Activated T-cell treated with anti-CD3 and anti-CD28 coated beads, Interleukin-2, amount 50 U/mL, for 72 hours (primary cell): ENCODE measurements at regions not wholly inside any gene's neighbourhood (a gene's known extent, or its start where the extent isn't known, plus 50 kb on each side); places are given as distances from the start of the nearest gene placed in this dataset.
"Not testable (repeated sequence)": the region's sequence is repeated elsewhere in the genome, so short reads cannot be mapped to it uniquely, and the experiment has no call there.

ENCODE experiments used
- ATAC-seq, 2 donors: fragments of 150-1000 bp; cut with Tn5 transposase; replicated peaks in 1 of 2; 2 replicates each; pipeline ENCODE4 v1.10.0; 2021; ENCODE audit warnings: moderate library complexity in 2 of 2, mild to moderate bottlenecking in 1 of 2
- DNase-seq, 2 donors: peaks; one replicate each; pipeline ENCODE4 v3.0.0; 2021 to 2022; ENCODE audit warnings: mixed read lengths in 1 of 2
- H3K27ac Mint-ChIP-seq: one replicate; pipeline ENCODE4 v1.8.0; 2022; ENCODE audit warnings: mild to moderate bottlenecking, moderate library complexity, mixed read lengths
- H3K27me3 Mint-ChIP-seq: one replicate; pipeline ENCODE4 v1.8.0; 2022; ENCODE audit warnings: low read depth, mixed read lengths
- H3K36me3 Mint-ChIP-seq, 2 donors: one replicate each; pipeline ENCODE4 v1.8.0; 2022; ENCODE audit warnings: mixed read lengths in 2 of 2, mild to moderate bottlenecking in 1 of 2; ENCODE audit not compliant: insufficient read depth in 2 of 2
- H3K4me1 Mint-ChIP-seq: one replicate; pipeline ENCODE4 v1.8.0; 2022; ENCODE audit warnings: low read depth, mixed read lengths
- H3K4me3 Mint-ChIP-seq, 2 donors: one replicate each; pipeline ENCODE4 v1.8.0; 2022; ENCODE audit warnings: mild to moderate bottlenecking in 2 of 2, mixed read lengths in 2 of 2, moderate library complexity in 2 of 2
- H3K9me3 Mint-ChIP-seq, 2 donors: one replicate each; pipeline ENCODE4 v1.8.0; 2022; ENCODE audit warnings: mixed read lengths in 2 of 2

GRCh38 chr7:153122255-153122654 is 362.7 kb downstream of the ACTR3B start:
- H3K9me3 Mint-ChIP-seq = peaks cover 3 to 11% of the 10 kb centered on the region in 2 donors
- not testable (repeated sequence) for ATAC-seq, H3K36me3 Mint-ChIP-seq, H3K27ac Mint-ChIP-seq, H3K4me3 Mint-ChIP-seq, H3K4me1 Mint-ChIP-seq, DNase-seq, H3K27me3 Mint-ChIP-seq

DNA sequence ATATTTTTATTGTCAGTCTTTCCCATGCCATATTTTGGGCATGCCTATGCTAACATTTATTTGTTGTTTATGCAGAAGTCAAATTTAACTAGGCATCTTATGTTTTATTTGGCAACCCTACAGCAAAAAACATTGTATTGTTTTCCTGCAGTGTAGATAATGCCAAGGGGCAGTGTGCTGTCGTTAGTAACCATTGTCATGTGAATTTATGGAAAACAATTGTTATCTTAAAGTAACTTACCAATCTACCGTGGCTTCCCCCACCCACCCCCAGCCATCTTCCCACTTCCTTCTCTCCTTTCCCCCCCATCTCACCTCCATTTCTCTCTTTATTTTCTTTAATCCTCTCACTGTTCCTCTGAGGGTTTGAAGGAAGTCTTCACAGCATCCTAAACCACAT is 370.5 kb downstream of the ACTR3B start:
- Mint-ChIP-seq H3K27me3 (no peaks in the 10 kb centered on the region), H3K27ac (no peak overlapping the region)
- no peak for ATAC-seq

DNA sequence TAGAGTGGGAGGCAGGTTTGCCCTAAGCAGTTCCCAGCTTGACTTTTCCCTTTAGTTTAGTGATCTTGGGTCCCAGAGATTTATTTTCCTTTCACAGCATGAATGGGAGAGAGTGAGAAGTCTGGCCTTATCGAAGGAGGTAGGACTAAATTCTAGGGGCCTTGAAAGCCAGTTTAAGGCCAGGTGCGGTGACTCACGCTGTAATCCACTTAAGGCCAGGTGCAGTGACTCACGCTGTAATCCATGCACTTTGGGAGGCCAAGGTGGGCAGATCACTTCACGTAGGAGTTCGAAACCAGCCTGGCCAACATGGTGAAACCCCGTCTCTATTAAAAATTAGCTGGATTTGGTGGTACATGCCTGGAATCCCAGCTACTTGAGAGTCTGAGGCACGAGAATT is 392.2 kb downstream of the ACTR3B start:
- Mint-ChIP-seq H3K27ac (no peak overlapping the region), H3K36me3 (no peaks in the 10 kb centered on the region), H3K27me3 (no peaks in the 10 kb centered on the region), H3K4me3 (no peak overlapping the region), H3K9me3 (peaks cover 8 to 11% of the 10 kb centered on the region in 2 donors), H3K4me1 (no peaks in the 10 kb centered on the region)
- no peak for ATAC-seq
- no peak for DNase-seq

More for the DNA sequence above, 370.5 kb downstream of the ACTR3B start:
- Mint-ChIP-seq H3K4me1 (no peaks in the 10 kb centered on the region), H3K36me3 (no peaks in the 10 kb centered on the region), H3K9me3 (peaks cover 4 to 10% of the 10 kb centered on the region in 2 donors), H3K4me3 (no peak overlapping the region)
- DNase-seq = no peak

- Mint-ChIP-seq H3K27ac (no peak overlapping the region), H3K4me3 (no peak overlapping the region), H3K4me1 (no peaks in the 10 kb centered on the region), H3K9me3 (peaks cover 4 to 11% of the 10 kb centered on the region in 2 donors), H3K36me3 (no peaks in the 10 kb centered on the region), H3K27me3 (no peaks in the 10 kb centered on the region)
- no peak for ATAC-seq
- DNase-seq = no peak
These were observed 393.4 kb downstream of the ACTR3B start for GRCh38 chr7:153152801-153153422.

DNA sequence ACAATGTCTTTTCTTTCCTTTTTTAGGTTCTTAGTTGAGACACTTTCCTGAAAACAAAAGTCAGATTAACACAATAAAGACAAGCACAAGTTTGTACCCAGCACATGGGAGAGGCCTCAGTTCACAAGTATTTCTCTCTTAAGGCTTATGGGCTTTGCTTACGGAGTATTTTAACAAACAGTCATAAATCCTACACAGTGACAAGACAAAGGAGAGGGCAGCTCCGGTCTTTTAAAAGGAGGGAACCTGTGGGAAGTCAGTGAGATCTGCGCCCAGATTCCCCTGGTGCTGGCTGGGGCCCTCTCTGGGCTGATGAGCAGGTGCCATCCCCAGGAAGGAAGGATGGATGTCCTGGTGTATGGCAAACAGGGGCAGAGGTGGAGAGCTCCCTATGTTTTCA is 398.6 kb downstream of the ACTR3B start:
- H3K9me3 Mint-ChIP-seq = peaks cover 10 to 12% of the 10 kb centered on the region in 2 donors
- H3K4me1 Mint-ChIP-seq = no peaks in the 10 kb centered on the region
- H3K36me3 Mint-ChIP-seq = no peaks in the 10 kb centered on the region
- peak overlapping the region; percentile 54 for H3K27ac Mint-ChIP-seq
- ATAC-seq = no peak
- H3K27me3 Mint-ChIP-seq = no peaks in the 10 kb centered on the region
- no peak overlapping the region for H3K4me3 Mint-ChIP-seq
- no peak for DNase-seq

DNA sequence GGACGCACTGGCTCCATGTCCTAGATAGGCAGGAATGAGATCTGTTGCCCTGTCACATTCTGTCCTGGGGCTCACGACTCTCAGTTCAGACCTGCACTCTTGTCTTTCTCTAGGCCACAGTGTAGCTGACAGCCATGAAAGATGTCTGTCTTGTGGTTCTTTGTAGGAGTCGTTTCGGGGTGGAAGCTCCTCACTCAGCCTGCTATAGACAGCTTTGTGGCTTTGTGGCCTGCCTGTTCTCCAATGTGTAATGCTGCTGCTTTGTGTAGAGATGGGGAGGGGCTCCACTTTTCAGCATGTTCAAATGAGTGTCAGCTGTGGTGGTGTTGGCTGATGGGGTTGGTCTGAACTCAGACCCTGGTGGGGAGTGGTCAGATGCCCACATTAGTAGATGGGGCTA is 410.7 kb downstream of the ACTR3B start:
- H3K4me3 Mint-ChIP-seq = no peak overlapping the region
- H3K27ac Mint-ChIP-seq = no peak overlapping the region

DNA sequence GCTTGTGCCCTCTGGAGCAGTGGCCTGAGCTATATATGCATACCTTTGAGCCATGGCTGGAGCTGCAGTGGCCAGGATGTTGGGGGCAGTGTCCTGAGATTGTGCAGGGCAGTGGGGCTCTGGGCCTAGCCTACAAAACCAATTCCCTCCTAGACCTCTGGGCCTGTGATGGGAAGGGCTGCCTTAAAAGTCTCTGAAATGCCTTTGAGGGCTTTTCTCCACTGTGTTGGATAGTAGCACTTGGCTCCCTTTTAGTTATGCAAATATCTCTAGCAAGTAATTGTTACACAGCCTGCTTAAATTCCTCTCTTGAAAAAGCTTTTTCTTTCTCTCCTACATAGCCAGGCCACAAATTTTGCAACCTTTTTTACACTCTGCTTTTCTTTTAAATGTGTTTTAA is 426.4 kb downstream of the ACTR3B start:
- H3K27me3 Mint-ChIP-seq = no peaks in the 10 kb centered on the region
- no peaks in the 10 kb centered on the region for H3K4me1 Mint-ChIP-seq
- peaks cover 0 to 6% of the 10 kb centered on the region in 2 donors for H3K9me3 Mint-ChIP-seq
- no peak overlapping the region for H3K27ac Mint-ChIP-seq
- H3K4me3 Mint-ChIP-seq = no peak overlapping the region
- H3K36me3 Mint-ChIP-seq = no peaks in the 10 kb centered on the region
- no peak for ATAC-seq
- DNase-seq = no peak

More for the DNA sequence above, 410.7 kb downstream of the ACTR3B start:
- no peak for ATAC-seq
- no peaks in the 10 kb centered on the region for H3K27me3 Mint-ChIP-seq
- H3K36me3 Mint-ChIP-seq = peaks cover 0 to 3% of the 10 kb centered on the region in 2 donors
- no peak for DNase-seq
- H3K9me3 Mint-ChIP-seq = peaks cover 3 to 10% of the 10 kb centered on the region in 2 donors
- no peaks in the 10 kb centered on the region for H3K4me1 Mint-ChIP-seq

DNA sequence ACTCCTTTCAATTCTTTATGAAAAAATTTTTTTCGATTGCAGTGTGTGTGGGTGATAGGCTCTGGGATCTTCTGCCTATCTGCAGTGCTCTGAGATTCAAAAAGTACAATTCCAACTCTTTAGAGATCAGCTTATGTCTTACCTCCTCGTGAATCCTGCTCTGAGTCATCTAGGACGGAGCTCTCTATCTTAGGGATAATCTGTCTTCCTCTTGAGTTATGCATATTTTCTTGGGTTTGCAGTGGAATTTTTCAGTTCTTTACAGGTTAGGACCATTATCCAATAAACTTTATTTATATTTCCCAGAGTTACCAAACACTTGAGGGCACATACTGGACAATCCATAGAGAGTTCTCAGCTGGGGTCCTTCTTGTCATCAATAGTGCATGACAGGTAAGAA is 428.6 kb downstream of the ACTR3B start:
- Mint-ChIP-seq H3K27me3 (no peaks in the 10 kb centered on the region), H3K4me3 (no peak overlapping the region), H3K27ac (no peak overlapping the region), H3K4me1 (no peaks in the 10 kb centered on the region), H3K36me3 (no peaks in the 10 kb centered on the region), H3K9me3 (peaks cover 0 to 6% of the 10 kb centered on the region in 2 donors)
- ATAC-seq = no peak
- no peak for DNase-seq

DNA sequence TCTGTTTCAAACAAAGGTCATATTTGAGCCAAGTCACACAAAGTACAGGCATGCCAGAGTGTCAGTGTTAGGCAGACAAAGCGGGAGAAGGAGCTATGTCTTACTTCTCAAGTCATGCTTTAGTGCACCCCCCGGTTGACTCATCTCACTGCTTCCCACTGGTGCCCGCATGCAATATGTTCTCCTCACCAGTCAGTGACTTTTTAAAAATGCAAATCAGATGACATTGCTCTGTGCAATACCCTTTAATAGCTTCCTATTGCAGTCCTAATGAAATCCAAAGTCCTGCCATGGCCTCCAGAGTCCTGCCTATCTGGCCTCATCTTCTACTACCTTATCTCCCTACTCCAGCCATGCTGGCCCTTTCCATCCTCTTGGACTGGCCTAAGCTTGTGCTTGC is 429.1 kb downstream of the ACTR3B start:
- Mint-ChIP-seq H3K4me1 (no peaks in the 10 kb centered on the region), H3K27ac (no peak overlapping the region), H3K27me3 (no peaks in the 10 kb centered on the region), H3K4me3 (no peak overlapping the region), H3K9me3 (peaks cover 0 to 6% of the 10 kb centered on the region in 2 donors), H3K36me3 (no peaks in the 10 kb centered on the region)
- no peak for DNase-seq
- ATAC-seq = no peak

GRCh38 chr7:153190452-153190851 is 430.9 kb downstream of the ACTR3B start:
- no peak for ATAC-seq
- H3K36me3 Mint-ChIP-seq = no peaks in the 10 kb centered on the region
- H3K4me1 Mint-ChIP-seq = no peaks in the 10 kb centered on the region
- H3K27me3 Mint-ChIP-seq = no peaks in the 10 kb centered on the region
- peaks cover 0 to 5% of the 10 kb centered on the region in 2 donors for H3K9me3 Mint-ChIP-seq
- no peak for DNase-seq
- no peak overlapping the region for H3K27ac Mint-ChIP-seq
- H3K4me3 Mint-ChIP-seq = no peak overlapping the region

DNA sequence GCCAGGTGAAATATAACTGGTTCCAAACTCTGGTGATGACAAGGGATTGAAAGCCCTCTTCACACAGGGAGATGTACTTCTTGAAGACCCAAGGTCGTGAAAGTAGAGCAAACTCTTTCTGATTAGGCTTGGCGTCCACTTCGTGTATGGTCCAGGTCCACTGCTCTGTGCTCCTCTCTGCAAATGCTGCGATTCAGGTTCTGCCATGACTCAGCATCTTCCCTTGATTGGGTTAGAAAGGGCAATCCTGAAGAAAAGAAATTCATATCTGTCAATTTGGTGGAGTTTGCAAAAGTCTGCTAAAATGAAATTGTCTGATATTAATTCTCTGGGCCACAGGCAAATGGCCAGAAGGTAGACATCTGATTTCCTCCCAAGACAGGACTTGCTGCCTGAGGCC is 431.4 kb downstream of the ACTR3B start:
- no peaks in the 10 kb centered on the region for H3K4me1 Mint-ChIP-seq
- H3K27ac Mint-ChIP-seq = no peak overlapping the region
- ATAC-seq = no peak
- no peaks in the 10 kb centered on the region for H3K27me3 Mint-ChIP-seq
- peaks cover 0 to 5% of the 10 kb centered on the region in 2 donors for H3K9me3 Mint-ChIP-seq
- no peaks in the 10 kb centered on the region for H3K36me3 Mint-ChIP-seq
- no peak for DNase-seq
- H3K4me3 Mint-ChIP-seq = no peak overlapping the region

- ATAC-seq = no peak
- peak; percentile 2 to 7 for DNase-seq
- Mint-ChIP-seq H3K4me3 (no peak overlapping the region), H3K27me3 (no peaks in the 10 kb centered on the region), H3K36me3 (no peaks in the 10 kb centered on the region), H3K27ac (no peak overlapping the region), H3K9me3 (peaks cover 0 to 7% of the 10 kb centered on the region in 2 donors), H3K4me1 (no peaks in the 10 kb centered on the region)
These were observed 433.6 kb downstream of the ACTR3B start for GRCh38 chr7:153193144-153193595.

GRCh38 chr7:153217032-153217431 is 457.5 kb downstream of the ACTR3B start:
- peaks cover 7 to 9% of the 10 kb centered on the region in 2 donors for H3K36me3 Mint-ChIP-seq
- H3K27me3 Mint-ChIP-seq = no peaks in the 10 kb centered on the region
- DNase-seq (no peak), ATAC-seq (no peak)
- H3K9me3 Mint-ChIP-seq = peaks cover 18 to 28% of the 10 kb centered on the region in 2 donors
- no peaks in the 10 kb centered on the region for H3K4me1 Mint-ChIP-seq
- H3K4me3 Mint-ChIP-seq = no peak overlapping the region
- no peak overlapping the region for H3K27ac Mint-ChIP-seq

GRCh38 chr7:153224890-153225289 is 465.3 kb downstream of the ACTR3B start:
- Mint-ChIP-seq H3K4me3 (no peak overlapping the region), H3K27ac (peak overlapping the region; percentile 44), H3K4me1 (no peaks in the 10 kb centered on the region), H3K9me3 (peaks cover 18 to 19% of the 10 kb centered on the region in 2 donors), H3K27me3 (no peaks in the 10 kb centered on the region), H3K36me3 (peaks cover 2 to 4% of the 10 kb centered on the region in 2 donors)
- ATAC-seq = no peak
- DNase-seq = no peak
